HT1080 (cell line): ENCODE measurements at regions not wholly inside any gene's neighbourhood (a gene's known extent, or its start where the extent isn't known, plus 50 kb on each side); places are given as distances from the start of the nearest gene placed in this dataset.
A peak's percentile ranks its signal among the peaks of the same experiment; 100 is the strongest.

Experiments used
- DNase-seq: peaks from one replicate; pipeline ENCODE4 v3.0.0-alpha.2; 2015; ENCODE audit warnings: low read depth

GRCh38 chr17:77320044-77320440 lies 179.3 kb downstream of the SEC14L1 start:
- peak; percentile 35 for DNase-seq

- peak; percentile 66 for DNase-seq
Measured at GRCh38 chr17:77320485-77321256, 179.9 kb downstream of the SEC14L1 start.

DNA sequence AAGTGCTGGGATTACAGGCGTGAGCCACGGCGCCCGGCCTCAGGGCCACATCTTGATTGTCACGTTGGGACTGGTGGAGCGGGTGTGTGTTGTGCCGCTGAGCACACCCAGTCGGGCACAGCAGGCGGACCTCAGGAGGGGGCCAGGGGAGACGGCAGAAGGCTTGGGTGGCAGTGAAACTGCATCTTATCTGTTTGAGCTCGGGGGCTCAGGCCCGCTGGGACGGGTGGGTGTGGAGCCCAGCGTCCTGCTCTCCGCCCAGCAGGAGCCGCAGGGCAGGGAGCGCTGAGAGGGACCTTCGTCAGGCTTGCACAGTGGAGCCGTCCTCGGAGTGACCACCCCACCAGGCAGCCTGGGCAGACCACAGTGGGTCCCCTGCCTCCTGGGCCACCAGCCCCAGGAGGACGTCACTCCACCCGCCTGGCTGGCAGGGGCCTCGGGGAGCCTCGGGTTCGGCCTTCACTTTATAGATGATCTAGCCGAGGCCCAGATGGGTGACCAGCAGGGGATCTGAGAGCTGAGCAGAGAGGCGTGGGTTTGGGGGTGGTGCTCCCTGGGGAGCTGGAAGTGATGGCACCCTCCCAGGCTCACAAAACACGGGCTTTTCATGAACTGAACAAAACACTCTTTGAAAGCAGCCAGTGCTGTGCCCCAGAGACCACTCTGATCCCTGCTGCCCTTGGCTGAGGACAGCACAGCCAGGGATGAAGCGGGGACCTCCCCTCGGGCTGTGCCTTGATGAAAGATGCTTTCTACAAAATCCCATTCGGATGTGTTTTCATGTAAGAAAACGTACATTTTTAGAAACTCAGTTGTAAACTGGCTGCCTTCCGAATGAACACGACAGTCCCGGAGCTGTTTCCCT lies 181.1 kb downstream of the SEC14L1 start:
- DNase-seq: peak; percentile 37

DNA sequence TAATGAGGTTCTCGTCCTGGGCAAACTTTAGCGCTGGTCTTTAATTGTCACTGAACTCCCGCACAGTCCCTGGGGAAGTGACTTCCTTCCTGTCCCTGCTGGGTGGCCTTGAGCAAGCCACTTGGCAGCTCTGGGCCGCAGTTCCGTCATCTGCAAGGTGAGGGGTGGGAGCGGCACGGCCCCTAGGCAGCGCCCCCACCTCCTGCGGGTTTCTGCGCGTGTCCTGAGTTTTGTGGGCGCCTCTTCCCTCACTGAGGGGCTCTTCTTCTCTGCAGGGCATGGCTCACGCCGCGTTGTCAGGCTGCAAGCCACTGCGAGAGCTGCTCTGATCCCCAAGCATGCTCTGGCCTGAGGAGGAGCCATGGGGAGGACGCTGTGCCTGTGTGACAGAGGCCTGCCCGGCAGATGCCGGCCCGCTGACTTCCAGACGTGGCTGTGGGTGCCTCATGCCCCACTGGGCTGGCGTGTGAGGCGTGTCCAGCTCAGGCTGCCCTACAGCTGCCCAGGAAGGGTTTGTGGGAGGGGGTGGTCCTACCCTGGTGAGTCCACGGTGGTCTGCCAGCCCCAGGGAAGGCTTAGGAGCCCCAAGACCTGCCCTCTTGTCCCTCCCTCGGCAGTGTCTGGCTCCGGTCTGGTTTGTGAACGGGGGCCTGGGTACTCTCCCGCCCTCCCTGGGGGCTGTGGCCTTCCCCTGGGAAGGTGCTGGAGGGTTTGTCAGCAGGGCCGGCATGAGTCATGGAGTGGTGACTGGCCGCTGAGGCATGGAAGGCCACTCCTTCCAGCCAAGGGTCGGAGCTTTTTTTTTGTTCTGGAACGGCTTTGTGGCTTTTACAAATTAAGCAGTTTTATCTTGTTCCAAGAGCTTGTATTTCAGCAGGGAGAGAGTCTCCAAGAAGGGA lies 182.0 kb downstream of the SEC14L1 start:
- DNase-seq: peak; percentile 99

DNA sequence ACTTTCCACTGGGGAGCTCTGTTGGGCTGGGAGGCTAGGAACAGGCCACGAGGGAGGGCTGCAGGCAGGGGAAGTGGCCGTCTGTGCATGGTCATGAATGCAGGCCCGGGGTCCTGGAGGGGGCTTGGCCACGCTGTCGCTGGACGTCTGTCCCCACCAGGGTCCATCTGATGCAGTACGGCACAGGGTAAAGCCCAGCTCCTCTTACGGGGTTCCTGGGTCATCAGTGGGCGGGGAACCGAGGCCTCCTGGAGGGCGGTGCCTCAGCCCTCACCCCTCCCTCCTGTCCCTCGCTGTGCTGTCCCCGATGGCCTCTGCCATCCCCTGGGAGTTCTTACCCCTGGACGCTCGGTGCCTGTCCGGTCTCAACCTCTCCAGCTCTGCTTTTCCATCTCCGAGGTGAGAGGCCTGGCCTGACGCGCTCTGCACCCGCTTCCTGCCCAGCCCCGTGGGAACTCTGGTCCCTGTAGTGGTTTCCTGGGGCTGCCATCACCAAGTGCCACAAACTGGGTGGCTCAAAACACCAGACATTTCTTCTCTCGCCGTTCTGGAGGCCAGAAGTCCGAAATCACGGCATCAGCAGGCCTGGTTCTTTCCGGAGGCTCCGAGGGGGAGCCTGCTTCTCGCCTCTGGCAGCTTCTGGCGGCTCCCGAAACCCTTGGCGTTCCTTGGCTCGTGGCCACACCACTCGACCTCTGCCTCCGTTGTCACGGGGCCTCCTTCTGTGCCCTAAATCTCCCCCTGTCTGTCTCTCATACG lies 182.8 kb downstream of the SEC14L1 start:
- DNase-seq: no peak

DNA sequence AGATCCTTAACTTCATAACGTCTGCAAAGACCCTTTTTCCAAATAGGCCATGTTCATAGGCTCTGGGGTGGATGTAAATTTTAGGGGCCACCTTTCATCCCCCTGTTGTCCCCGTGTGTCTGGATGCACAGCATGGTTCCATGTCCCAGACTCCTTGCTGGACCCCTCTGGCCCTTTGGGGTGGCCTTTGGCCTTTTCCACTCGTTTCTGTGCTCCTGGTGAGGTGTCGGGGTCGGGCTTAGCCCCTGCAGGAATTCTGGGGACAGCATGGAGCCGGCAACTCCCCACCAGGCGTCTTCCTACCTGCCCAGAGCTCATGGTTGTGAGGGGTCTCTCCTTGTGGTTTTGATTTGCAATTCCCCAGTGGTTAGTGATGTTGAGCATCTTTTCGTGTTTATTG lies 183.5 kb downstream of the SEC14L1 start:
- DNase-seq: no peak

DNA sequence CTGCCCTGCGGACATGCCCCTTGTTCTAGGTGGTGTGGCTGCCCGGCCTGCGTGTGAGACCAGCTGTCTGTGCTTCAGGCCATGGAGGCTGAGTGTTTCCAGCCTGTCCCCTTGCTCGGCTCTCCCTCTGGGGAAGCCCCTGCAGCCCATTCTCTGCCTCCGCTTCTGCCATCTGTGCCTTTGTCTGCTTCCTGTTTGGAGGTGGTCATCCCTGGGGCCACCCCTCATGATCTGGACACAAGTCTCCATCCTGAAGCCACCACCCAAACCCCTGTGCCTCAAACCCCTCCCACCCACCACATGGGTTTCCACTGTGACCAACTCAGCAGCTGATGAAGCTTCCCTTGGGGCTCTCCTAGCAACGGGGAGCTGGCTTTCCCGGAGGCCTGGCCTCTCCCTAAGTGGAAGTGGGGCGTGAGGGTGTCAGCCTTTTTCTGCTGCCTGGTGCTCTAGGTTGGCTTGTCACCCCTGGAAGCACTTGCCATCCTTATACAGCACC lies 184.9 kb downstream of the SEC14L1 start:
- no peak for DNase-seq

DNA sequence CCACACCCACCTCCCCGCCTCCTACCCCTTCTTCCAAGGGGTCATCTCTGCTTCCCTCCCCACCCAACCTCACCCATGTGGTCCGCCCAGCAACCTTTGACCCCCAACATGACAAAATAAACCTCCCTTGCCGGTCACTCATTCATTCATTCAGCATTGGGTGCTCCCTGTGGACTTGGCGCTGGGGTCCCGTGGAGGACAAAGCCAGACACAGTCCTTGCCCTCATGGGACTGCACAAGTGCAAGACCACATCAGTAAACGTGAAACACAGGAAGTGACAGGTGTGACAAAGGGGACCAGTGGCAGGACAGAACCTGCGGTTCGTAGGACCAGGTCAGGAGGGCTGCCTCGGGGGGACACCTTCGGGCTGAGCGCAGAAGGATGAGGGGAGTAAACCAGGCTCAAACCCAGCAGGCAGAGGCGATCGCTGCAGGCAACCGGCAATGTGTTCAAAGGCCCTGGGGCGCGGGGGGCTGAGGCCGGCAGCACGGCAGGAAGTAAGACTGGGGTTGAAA lies 185.4 kb downstream of the SEC14L1 start:
- no peak for DNase-seq

- DNase-seq: no peak
Measured at GRCh38 chr17:77326636-77327035, 185.9 kb downstream of the SEC14L1 start.

DNA sequence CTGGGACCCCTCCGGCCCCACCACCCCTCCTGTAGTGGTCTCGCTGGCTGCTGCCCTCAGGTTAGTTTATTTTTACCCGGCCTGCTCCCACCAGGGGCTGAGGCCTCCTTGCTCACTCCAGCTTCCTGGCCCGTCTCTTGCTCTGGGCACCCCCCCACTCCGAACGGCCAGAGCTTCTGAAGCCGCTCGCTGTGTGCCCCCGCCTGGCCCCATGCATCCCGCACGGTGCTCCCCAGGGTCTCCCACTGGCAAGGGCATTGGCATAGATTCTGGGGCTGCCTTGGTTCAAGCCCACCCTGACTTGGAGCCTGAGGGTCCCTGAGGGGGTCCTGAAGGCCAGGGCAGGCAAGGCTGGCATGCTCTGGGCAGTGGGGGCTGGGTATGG lies 186.4 kb downstream of the SEC14L1 start:
- DNase-seq: no peak

DNA sequence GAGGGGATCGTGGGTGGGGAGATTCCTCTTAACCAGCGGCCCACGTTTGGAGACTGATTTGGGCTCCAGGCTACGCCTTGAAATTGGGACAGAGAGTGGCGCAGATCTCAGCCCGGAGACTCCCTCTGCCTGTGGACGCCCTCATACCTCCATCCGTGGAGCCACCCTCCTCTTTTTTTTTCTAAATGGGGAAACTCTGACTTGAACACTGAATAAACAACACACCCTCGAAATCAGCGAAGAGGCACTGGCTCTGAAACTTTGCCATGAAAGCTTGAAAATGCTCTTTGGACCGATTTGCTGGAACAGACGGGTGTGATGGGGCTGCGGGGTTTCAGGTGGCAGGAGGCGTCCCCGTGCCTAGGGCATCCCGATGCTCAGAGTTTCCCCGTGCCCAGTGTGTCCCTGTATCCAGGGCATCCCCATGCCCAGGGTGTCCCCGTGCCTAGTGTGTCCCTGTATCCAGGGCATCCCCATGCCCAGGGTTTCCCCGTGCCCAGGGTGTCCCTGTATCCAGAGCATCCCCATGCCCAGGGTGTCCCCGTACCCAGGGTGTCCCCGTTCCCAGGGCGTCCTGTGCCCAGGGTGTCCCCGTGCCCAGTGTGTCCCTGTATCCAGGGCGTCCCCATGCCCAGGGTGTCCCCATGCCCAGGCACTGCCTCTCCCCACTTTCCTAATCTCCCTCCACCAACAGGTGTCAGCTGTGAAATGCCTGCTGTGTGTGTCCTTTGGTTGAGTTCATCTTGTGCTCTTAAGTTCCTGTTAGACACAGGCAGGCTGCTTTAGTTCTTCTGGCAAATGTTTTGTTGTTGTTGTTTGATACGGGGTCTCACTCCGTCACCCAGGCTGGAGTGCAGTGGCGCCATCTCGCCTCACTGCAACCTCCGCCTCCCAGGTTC lies 187.0 kb downstream of the SEC14L1 start:
- no peak for DNase-seq

- DNase-seq: no peak
Measured at GRCh38 chr17:77328823-77329740, 188.3 kb downstream of the SEC14L1 start.

DNA sequence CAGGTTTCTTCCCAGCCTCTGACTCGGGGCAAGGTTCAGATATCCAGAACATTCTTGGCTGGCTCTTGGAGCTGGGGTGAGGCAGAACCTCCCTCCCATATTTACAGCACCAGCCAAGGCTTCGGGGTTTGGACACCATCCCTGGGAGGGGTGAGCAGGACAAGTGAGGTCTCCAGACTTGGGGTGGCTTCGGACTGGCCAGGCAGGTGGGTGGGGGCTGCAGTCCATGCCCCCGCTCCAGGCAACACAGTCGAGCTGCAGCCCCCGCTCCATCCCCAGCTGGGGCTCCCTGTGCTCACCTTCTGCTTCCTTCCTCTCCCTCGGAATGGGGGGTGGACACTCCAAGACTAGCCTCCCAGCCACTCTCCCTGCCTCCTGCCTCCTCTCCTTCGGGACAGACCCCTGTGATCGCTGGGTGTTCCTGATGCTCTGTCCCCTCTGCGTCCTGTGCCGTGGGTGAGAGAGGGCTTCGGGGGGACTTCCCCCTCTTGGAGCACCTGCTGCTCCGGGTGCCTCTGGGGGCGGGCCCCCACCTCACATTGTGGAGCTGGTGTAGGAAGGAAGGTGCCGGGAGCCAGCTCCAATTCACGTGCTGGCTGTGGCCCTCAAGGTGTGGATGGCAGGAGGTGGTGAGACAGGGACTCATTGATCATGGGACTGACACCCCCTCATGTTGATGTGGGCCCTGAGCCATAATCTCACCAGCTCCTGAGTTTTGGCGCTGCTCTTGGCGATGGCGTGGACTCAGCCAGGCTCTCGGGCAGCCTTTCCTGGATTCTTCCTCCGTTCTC lies 189.2 kb downstream of the SEC14L1 start:
- DNase-seq: no peak

GRCh38 chr17:77330602-77331081 lies 189.9 kb downstream of the SEC14L1 start:
- DNase-seq: no peak

GRCh38 chr17:77331301-77331864 lies 190.6 kb downstream of the SEC14L1 start:
- peak; percentile 87 for DNase-seq

DNA sequence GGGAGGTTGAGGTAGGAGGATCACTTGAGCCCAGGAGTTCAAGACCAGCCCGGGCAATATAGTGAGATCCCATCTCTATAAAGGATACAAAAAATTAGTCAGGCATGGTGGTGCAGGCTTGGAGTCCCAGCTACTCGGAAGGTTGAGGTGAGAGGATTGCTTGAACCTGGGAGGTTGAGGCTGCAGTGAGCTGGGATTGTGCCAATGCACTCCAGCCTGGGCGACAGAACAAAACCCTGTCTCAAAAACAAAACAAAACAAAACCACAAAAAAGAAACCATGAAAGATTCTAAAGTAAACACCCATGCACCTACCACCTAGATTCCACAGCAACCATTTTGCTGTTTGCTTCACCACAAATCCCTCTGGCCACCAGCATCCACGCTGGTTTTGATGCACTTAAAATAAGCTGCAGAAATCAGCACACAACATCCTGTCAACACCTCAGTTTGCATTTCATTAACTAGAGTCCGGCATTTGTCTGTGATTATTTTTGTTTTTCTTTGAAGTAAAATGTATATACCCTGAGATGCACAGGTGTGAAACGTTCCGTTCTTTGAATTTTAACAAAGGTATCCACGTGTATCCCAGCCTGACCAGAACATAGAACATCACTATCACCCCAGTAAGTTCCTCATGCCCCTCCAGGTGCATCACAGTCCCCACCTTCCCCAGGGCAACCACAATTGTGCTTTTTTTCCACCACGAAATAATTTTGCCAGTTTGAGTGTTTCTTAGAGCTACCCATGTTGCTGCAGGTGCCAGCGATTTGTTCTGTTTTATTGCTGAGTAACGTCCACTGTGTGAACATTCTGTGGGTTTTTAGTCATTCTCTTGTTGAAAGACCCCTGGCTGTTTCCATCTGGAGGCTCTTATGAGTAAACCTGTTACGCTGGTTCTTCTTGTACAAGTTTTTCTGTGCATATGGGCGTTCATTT lies 191.5 kb downstream of the SEC14L1 start:
- DNase-seq: no peak
